Thoracic aorta (tissue), 2 donors: ENCODE measurements at regions not wholly inside any gene's neighbourhood (a gene's known extent, or its start where the extent isn't known, plus 50 kb on each side); places are given as distances from the start of the nearest gene placed in this dataset.

Experiments used
- ATAC-seq: fragments of 150-250 bp; one replicate; pipeline ENCODE4 v1.8.0; 2017; ENCODE audit warnings: low read depth; ENCODE audit not compliant: insufficient number of reproducible peaks, low FRiP score
- DNase-seq: peaks from one replicate; pipeline ENCODE4 v3.0.0-alpha.2; 2020; ENCODE audit warnings: low spot score
- H3K27ac ChIP-seq, 2 donors: fragments of 200-600 bp; sonication (generic); 1 replicate in 1 of 2; 2 replicates in 1 of 2; pipeline ENCODE4 v1.5.1; 2016; ENCODE audit warnings: mild to moderate bottlenecking in 2 of 2, moderate library complexity in 2 of 2
- H3K27me3 ChIP-seq: fragments of 200-600 bp; sonication (generic); replicated peaks from 2 replicates; pipeline ENCODE4 v1.6.0; 2016; ENCODE audit warnings: mild to moderate bottlenecking; ENCODE audit not compliant: insufficient read depth
- H3K36me3 ChIP-seq: fragments of 200-600 bp; sonication (generic); one replicate; pipeline ENCODE4 v1.5.1; 2016
- H3K4me1 ChIP-seq, 2 donors: fragments of 200-600 bp; sonication (generic); 1 replicate in 1 of 2; 2 replicates in 1 of 2; pipeline versions ENCODE4 v1.5.1 to v1.6.0; 2016; ENCODE audit warnings: low read depth in 2 of 2, mild to moderate bottlenecking in 1 of 2; ENCODE audit not compliant: control insufficient read depth in 1 of 2
- H3K4me3 ChIP-seq: fragments of 200-600 bp; sonication (generic); 2 replicates; pipeline ENCODE4 v1.5.1; 2016; ENCODE audit warnings: mild to moderate bottlenecking
- H3K9me3 ChIP-seq: fragments of 200-600 bp; sonication (generic); 2 replicates; pipeline ENCODE4 v1.5.1; 2016
- CTCF ChIP-seq: fragments of 200-600 bp; sonication (generic); IDR thresholded peaks from one replicate; pipeline ENCODE4 v1.5.1; 2019; ENCODE audit warnings: antibody characterized with exemption

- Histone ChIP-seq H3K27me3 (no peaks in the 10 kb centered on the region), H3K9me3 (no peaks in the 10 kb centered on the region), H3K36me3 (no peaks in the 10 kb centered on the region), H3K4me1 (no peaks in the 10 kb centered on the region), H3K27ac (no peak overlapping the region), H3K4me3 (no peak overlapping the region)
- no peak for DNase-seq
- no peak for ATAC-seq
- no peak for TF ChIP-seq CTCF
These were observed 1495.2 kb downstream of the MAT2B start for GRCh38 chr5:165000479-165001190.

- ATAC-seq, result no peak
- no peaks in the 10 kb centered on the region for H3K9me3 ChIP-seq
- H3K27me3 ChIP-seq, result no peaks in the 10 kb centered on the region
- H3K4me3 ChIP-seq, result no peak overlapping the region
- H3K27ac ChIP-seq, result no peak overlapping the region
- H3K36me3 ChIP-seq, result no peaks in the 10 kb centered on the region
- TF ChIP-seq CTCF, result no peak
- DNase-seq, result no peak
- no peaks in the 10 kb centered on the region for H3K4me1 ChIP-seq
These were observed 1497.9 kb downstream of the MAT2B start for GRCh38 chr5:165003283-165003682.

GRCh38 chr5:165004175-165004574 lies 1498.8 kb downstream of the MAT2B start:
- no peaks in the 10 kb centered on the region for H3K9me3 ChIP-seq
- H3K4me3 ChIP-seq, result no peak overlapping the region
- no peaks in the 10 kb centered on the region for H3K27me3 ChIP-seq
- ATAC-seq (no peak), DNase-seq (no peak)
- no peak for TF ChIP-seq CTCF
- H3K27ac ChIP-seq, result no peak overlapping the region
- H3K4me1 ChIP-seq, result no peaks in the 10 kb centered on the region
- H3K36me3 ChIP-seq, result no peaks in the 10 kb centered on the region

GRCh38 chr5:165014439-165014838 lies 1509.0 kb downstream of the MAT2B start:
- Histone ChIP-seq H3K4me1 (no peaks in the 10 kb centered on the region), H3K9me3 (no peaks in the 10 kb centered on the region), H3K4me3 (no peak overlapping the region), H3K27ac (no peak overlapping the region), H3K36me3 (no peaks in the 10 kb centered on the region), H3K27me3 (no peaks in the 10 kb centered on the region)
- ATAC-seq (no peak), DNase-seq (no peak)
- no peak for TF ChIP-seq CTCF

GRCh38 chr5:165015126-165015525 lies 1509.7 kb downstream of the MAT2B start:
- H3K9me3 ChIP-seq, result no peaks in the 10 kb centered on the region
- H3K27me3 ChIP-seq, result no peaks in the 10 kb centered on the region
- no peaks in the 10 kb centered on the region for H3K36me3 ChIP-seq
- no peak for TF ChIP-seq CTCF
- ATAC-seq, result no peak
- H3K4me3 ChIP-seq, result no peak overlapping the region
- DNase-seq, result no peak
- no peak overlapping the region for H3K27ac ChIP-seq
- no peaks in the 10 kb centered on the region for H3K4me1 ChIP-seq
